HCT116 (cell line): ENCODE measurements at regions not wholly inside any gene's neighbourhood (a gene's known extent, or its start where the extent isn't known, plus 50 kb on each side); places are given as distances from the start of the nearest gene placed in this dataset.

Experiments
- ATAC-seq: fragments of 200-7000 bp; cut with Tn5 transposase; 2 replicates; pipeline ENCODE4 v1.9.1; 2020; ENCODE audit warnings: mild to moderate bottlenecking, moderate library complexity
- BruUV-seq: library from RNA; stranded (reverse); fragments of 400-500 nt; replicated peaks from 2 replicates; lab custom pipeline; 2021; lab: Mats Ljungman, UMichigan
- CTCF ChIA-PET: fragments of 300-600 bp; sonication (Branson Sonifier 250); formaldehyde crosslinking; loops from one replicate; lab custom pipeline; 2021; ENCODE audit warnings: antibody characterized with exemption; lab: Charles Lee
- POLR2A ChIA-PET: fragments of 300-600, 350-600 bp; sonication (Branson Sonifier 250); formaldehyde crosslinking; loops from one replicate; lab custom pipeline; 2021; ENCODE audit warnings: antibody characterized with exemption; lab: Charles Lee
- RAD21 ChIA-PET, 2 experiments: fragments of 300-600 bp; sonication (Branson Sonifier 250); formaldehyde crosslinking; loops; one replicate each; lab custom pipeline; 2023; ENCODE audit warnings: low total read pairs in 2 of 2; ENCODE audit not compliant: uncharacterized antibody in 2 of 2, unreplicated experiment in 2 of 2, low non-redundant PET in 1 of 2; lab: Charles Lee
- DNase-seq: peaks from one replicate; pipeline ENCODE4 v3.0.0-alpha.2; 2010; ENCODE audit warnings: low read depth, low spot score
- H2AFZ ChIP-seq: fragments of 200-600 bp; shearing (Covaris generic), sonication (generic); 2 replicates; pipeline ENCODE4 v1.6.1; 2017; ENCODE audit warnings: low read depth, mixed run types, mixed read lengths, antibody characterized with exemption, low read length; ENCODE audit not compliant: poor library complexity, severe bottlenecking
- H3K27ac ChIP-seq: 2 replicates; pipeline ENCODE4 v1.5.1; 2012; ENCODE audit warnings: low read depth, low read length
- H3K27me3 ChIP-seq: fragments of 200-600 bp; sonication (generic); 2 replicates; pipeline ENCODE4 v1.6.1; 2016; ENCODE audit warnings: mixed run types, low read length, mixed read lengths; ENCODE audit not compliant: insufficient read depth
- H3K36me3 ChIP-seq, 2 experiments: fragments of 200-500 bp in 1 of 2; fragments of 200-600 bp in 1 of 2; sonication (Bioruptor generic) in 1 of 2; sonication (generic) in 1 of 2; 2 replicates each; pipeline versions ENCODE4 v1.5.1 to v1.6.1; 2014 to 2016; ENCODE audit warnings: low read length in 2 of 2, inconsistent platforms in 1 of 2, mixed read lengths in 1 of 2, mixed run types in 1 of 2; ENCODE audit not compliant: insufficient read depth in 2 of 2, control insufficient read depth in 1 of 2
- H3K4me1 ChIP-seq, 2 experiments: fragments of 200-600 bp in 1 of 2; sonication (generic) in 1 of 2; 2 replicates each; pipeline versions ENCODE4 v1.5.1 to v1.6.1; 2012 to 2017; ENCODE audit warnings: low read length in 2 of 2, inconsistent platforms in 1 of 2, mild to moderate bottlenecking in 1 of 2, mixed read lengths in 1 of 2, mixed run types in 1 of 2, moderate library complexity in 1 of 2; ENCODE audit not compliant: insufficient read depth in 2 of 2, control insufficient read depth in 1 of 2
- H3K4me2 ChIP-seq: fragments of 200-600 bp; sonication (generic); 2 replicates; pipeline ENCODE4 v1.6.1; 2017; ENCODE audit warnings: mixed run types, low read length, mixed read lengths
- H3K4me3 ChIP-seq, 2 experiments: fragments of 200-600 bp in 1 of 2; sonication (generic) in 1 of 2; replicated peaks in 1 of 2; 2 replicates each; pipeline ENCODE4 v1.5.1; 2011 to 2016; ENCODE audit warnings: low read length in 2 of 2, control low read depth in 1 of 2, low read depth in 1 of 2, mild to moderate bottlenecking in 1 of 2, mixed read lengths in 1 of 2, mixed run types in 1 of 2
- H3K79me2 ChIP-seq: fragments of 200-600 bp; sonication (generic); 2 replicates; pipeline ENCODE4 v1.6.1; 2017; ENCODE audit warnings: mild to moderate bottlenecking, mixed run types, low read length, moderate library complexity, mixed read lengths; ENCODE audit not compliant: insufficient read depth
- H3K9ac ChIP-seq: fragments of 200-600 bp; sonication (generic); 2 replicates; pipeline ENCODE4 v1.6.1; 2016; ENCODE audit warnings: low read length, mixed read lengths
- H3K9me2 ChIP-seq: fragments of 200-600 bp; sonication (generic), shearing (Covaris generic); 2 replicates; pipeline ENCODE4 v1.6.1; 2017; ENCODE audit warnings: mixed run types, mild to moderate bottlenecking, moderate library complexity; ENCODE audit not compliant: insufficient read depth
- H3K9me3 ChIP-seq, 2 experiments: fragments of 200-500 bp in 1 of 2; fragments of 200-600 bp in 1 of 2; sonication (Bioruptor generic) in 1 of 2; sonication (generic) in 1 of 2; 2 replicates each; pipeline ENCODE4 v1.6.1; 2014 to 2017; ENCODE audit warnings: low read length in 2 of 2, mixed read lengths in 2 of 2, inconsistent platforms in 1 of 2, low read depth in 1 of 2, mild to moderate bottlenecking in 1 of 2, mixed run types in 1 of 2, moderate library complexity in 1 of 2; ENCODE audit not compliant: control insufficient read depth in 1 of 2, insufficient read depth in 1 of 2
- H4K20me1 ChIP-seq: fragments of 200-600 bp; sonication (generic), shearing (Covaris generic); 2 replicates; pipeline ENCODE4 v1.6.1; 2017; ENCODE audit warnings: mixed run types, mild to moderate bottlenecking, moderate library complexity; ENCODE audit not compliant: insufficient read depth
- CBX3 ChIP-seq: IDR thresholded peaks from 2 replicates; pipeline ENCODE4 v1.6.1; 2012; ENCODE audit warnings: low read depth
- CEBPB ChIP-seq: IDR thresholded peaks from 2 replicates; pipeline ENCODE4 v1.6.1; 2012; ENCODE audit warnings: low read depth
- ELF1 ChIP-seq: IDR thresholded peaks from 2 replicates; pipeline ENCODE4 v1.6.1; 2012; ENCODE audit warnings: low read depth, borderline replicate concordance
- EZH2 ChIP-seq: fragments of 200-600 bp; sonication (generic); IDR thresholded peaks from 2 replicates; pipeline ENCODE4 v1.6.1; 2017; ENCODE audit warnings: antibody characterized with exemption, mixed run types
- EZH2phosphoT487 ChIP-seq: fragments of 200-600 bp; IDR thresholded peaks from 2 replicates; pipeline ENCODE4 v1.6.1; 2018; ENCODE audit warnings: antibody characterized with exemption, borderline replicate concordance
- FOSL1 ChIP-seq: IDR thresholded peaks from 2 replicates; pipeline ENCODE4 v1.6.1; 2012; ENCODE audit warnings: low read depth
- JUND ChIP-seq: IDR thresholded peaks from 2 replicates; pipeline ENCODE4 v1.6.1; 2012
- POLR2A ChIP-seq: IDR thresholded peaks from 2 replicates; pipeline ENCODE4 v1.7.0; 2011; ENCODE audit warnings: borderline replicate concordance; ENCODE audit not compliant: insufficient read depth, insufficient read length; ENCODE audit errors: extremely low read depth
- SIN3A ChIP-seq: IDR thresholded peaks from 2 replicates; pipeline ENCODE4 v1.6.1; 2012; ENCODE audit warnings: low read depth
- SP1 ChIP-seq: IDR thresholded peaks from 2 replicates; pipeline ENCODE4 v1.6.1; 2012; ENCODE audit warnings: low read depth
- SRF ChIP-seq: IDR thresholded peaks from 2 replicates; pipeline ENCODE4 v1.6.1; 2012; ENCODE audit warnings: low read depth
- TCF7L2 ChIP-seq: IDR thresholded peaks from 2 replicates; pipeline ENCODE4 v1.7.0; 2011; ENCODE audit warnings: borderline replicate concordance, inconsistent platforms; ENCODE audit not compliant: insufficient read depth, insufficient read length; ENCODE audit errors: extremely low read depth
- YY1 ChIP-seq: IDR thresholded peaks from 2 replicates; pipeline ENCODE4 v1.6.1; 2011; ENCODE audit warnings: low read length, low read depth, moderate library complexity, mild to moderate bottlenecking; ENCODE audit not compliant: insufficient replicate concordance; ENCODE audit errors: extremely low read depth
- ZFX ChIP-seq: fragments of 450-650 bp; IDR thresholded peaks from 2 replicates; pipeline ENCODE4 v1.6.1; 2017
- ZNF274 ChIP-seq: fragments of 200-500 bp; sonication (Bioruptor generic); IDR thresholded peaks from 2 replicates; pipeline ENCODE4 v1.6.1; 2014; ENCODE audit warnings: mild to moderate bottlenecking, low read depth, low read length, inconsistent platforms
- intact Hi-C: fragments of 100-400 bp; cut with micrococcal nuclease; formaldehyde crosslinking; loops from 2 replicates; pipeline ENCODE4 v1.10.0; 2022
- TF ChIP-seq, protein P1 (sequence below): IDR thresholded peaks from 2 replicates; pipeline ENCODE4 v1.6.1; 2011; ENCODE audit warnings: mild to moderate bottlenecking, low read length, moderate library complexity; ENCODE audit not compliant: insufficient replicate concordance; ENCODE audit errors: extremely low read depth
- TF ChIP-seq, protein P2 (sequence below): IDR thresholded peaks from 2 replicates; pipeline ENCODE4 v1.6.1; 2012
- TF ChIP-seq, protein P3 (sequence below): IDR thresholded peaks from 2 replicates; pipeline ENCODE4 v1.6.1; 2012; ENCODE audit warnings: low read depth
- TF ChIP-seq, protein P4 (sequence below), 3 experiments: fragments of 200-600 bp in 1 of 3; sonication (generic) in 1 of 3; IDR thresholded peaks in 2 of 3; conservative IDR thresholded peaks in 1 of 3; 2 replicates each; pipeline ENCODE4 v1.5.1; 2012 to 2017; ENCODE audit warnings: low read depth in 2 of 3, low read length in 2 of 3, antibody characterized with exemption in 1 of 3, borderline replicate concordance in 1 of 3, control low read depth in 1 of 3, mild to moderate bottlenecking in 1 of 3, mixed read lengths in 1 of 3, mixed run types in 1 of 3, moderate library complexity in 1 of 3; ENCODE audit not compliant: insufficient read depth in 1 of 3
- TF ChIP-seq, protein P5 (sequence below): IDR thresholded peaks from 2 replicates; pipeline ENCODE4 v1.6.1; 2012

DNA sequence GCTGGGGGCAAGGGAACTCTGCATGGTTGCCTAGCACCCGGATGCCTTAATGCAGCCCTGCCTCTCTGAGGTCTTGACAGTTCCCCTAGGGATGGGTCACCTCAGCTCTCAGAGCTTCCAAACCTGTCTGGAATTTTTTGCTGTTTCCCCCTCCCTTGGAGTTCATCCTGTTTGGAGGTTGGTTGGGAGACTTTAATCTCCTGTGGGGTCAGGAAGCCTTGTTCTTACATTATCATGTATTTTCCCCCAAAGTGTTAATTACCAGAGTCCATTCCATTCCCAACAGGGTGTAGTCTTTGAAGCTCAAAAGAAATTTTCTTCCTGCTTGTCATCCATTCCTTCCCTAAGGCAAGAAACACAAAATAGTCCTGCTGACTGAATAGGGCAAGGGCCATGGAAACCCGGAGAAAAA is 150.3 kb upstream of the SPRY4 start:
- POLR2A ChIA-PET: interaction anchor here (0.9 kb wide), 1 partner anchor 111 kb away, joined by 5 read pairs; no protein-coding TSS in a partner anchor
- DNase-seq (no peak), ATAC-seq (no peak)
- no peaks in the 10 kb centered on the region for H3K27me3 ChIP-seq
- CTCF ChIA-PET: no interaction called here
- peak overlapping the region; percentile 10; the same call in 1 of the 2 replicates for H3K9ac ChIP-seq
- no peak overlapping the region for H2AFZ ChIP-seq
- H3K9me2 ChIP-seq: no peaks in the 10 kb centered on the region
- no peak overlapping the region for H3K27ac ChIP-seq
- no peaks in the 10 kb centered on the region for H3K36me3 ChIP-seq
- no TSS peak for BruUV-seq
- H3K79me2 ChIP-seq: no peaks in the 10 kb centered on the region
- peak overlapping the region; percentile 43 for H3K4me2 ChIP-seq
- peaks cover 0 to 10% of the 10 kb centered on the region in 2 experiments; a peak in 1 of 4 replicates for H3K9me3 ChIP-seq
- intact Hi-C loops: loop anchor here (10.0 kb wide), 1 partner anchor 110 kb away; no protein-coding TSS in a partner anchor
- H3K4me1 ChIP-seq: peaks cover 28 to 48% of the 10 kb centered on the region in 2 experiments
- no peaks in the 10 kb centered on the region for H4K20me1 ChIP-seq
- no peak for TF ChIP-seq YY1
- TF ChIP-seq, protein P1, sequence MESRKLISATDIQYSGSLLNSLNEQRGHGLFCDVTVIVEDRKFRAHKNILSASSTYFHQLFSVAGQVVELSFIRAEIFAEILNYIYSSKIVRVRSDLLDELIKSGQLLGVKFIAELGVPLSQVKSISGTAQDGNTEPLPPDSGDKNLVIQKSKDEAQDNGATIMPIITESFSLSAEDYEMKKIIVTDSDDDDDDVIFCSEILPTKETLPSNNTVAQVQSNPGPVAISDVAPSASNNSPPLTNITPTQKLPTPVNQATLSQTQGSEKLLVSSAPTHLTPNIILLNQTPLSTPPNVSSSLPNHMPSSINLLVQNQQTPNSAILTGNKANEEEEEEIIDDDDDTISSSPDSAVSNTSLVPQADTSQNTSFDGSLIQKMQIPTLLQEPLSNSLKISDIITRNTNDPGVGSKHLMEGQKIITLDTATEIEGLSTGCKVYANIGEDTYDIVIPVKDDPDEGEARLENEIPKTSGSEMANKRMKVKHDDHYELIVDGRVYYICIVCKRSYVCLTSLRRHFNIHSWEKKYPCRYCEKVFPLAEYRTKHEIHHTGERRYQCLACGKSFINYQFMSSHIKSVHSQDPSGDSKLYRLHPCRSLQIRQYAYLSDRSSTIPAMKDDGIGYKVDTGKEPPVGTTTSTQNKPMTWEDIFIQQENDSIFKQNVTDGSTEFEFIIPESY: no peak
- TF ChIP-seq ZFX: no peak
- TF ChIP-seq EZH2: no peak
- no peak for TF ChIP-seq SIN3A
- TF ChIP-seq, protein P2, sequence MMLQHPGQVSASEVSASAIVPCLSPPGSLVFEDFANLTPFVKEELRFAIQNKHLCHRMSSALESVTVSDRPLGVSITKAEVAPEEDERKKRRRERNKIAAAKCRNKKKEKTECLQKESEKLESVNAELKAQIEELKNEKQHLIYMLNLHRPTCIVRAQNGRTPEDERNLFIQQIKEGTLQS: no peak
- no peak for TF ChIP-seq ELF1
- TF ChIP-seq SRF: no peak
- TF ChIP-seq, protein P3, sequence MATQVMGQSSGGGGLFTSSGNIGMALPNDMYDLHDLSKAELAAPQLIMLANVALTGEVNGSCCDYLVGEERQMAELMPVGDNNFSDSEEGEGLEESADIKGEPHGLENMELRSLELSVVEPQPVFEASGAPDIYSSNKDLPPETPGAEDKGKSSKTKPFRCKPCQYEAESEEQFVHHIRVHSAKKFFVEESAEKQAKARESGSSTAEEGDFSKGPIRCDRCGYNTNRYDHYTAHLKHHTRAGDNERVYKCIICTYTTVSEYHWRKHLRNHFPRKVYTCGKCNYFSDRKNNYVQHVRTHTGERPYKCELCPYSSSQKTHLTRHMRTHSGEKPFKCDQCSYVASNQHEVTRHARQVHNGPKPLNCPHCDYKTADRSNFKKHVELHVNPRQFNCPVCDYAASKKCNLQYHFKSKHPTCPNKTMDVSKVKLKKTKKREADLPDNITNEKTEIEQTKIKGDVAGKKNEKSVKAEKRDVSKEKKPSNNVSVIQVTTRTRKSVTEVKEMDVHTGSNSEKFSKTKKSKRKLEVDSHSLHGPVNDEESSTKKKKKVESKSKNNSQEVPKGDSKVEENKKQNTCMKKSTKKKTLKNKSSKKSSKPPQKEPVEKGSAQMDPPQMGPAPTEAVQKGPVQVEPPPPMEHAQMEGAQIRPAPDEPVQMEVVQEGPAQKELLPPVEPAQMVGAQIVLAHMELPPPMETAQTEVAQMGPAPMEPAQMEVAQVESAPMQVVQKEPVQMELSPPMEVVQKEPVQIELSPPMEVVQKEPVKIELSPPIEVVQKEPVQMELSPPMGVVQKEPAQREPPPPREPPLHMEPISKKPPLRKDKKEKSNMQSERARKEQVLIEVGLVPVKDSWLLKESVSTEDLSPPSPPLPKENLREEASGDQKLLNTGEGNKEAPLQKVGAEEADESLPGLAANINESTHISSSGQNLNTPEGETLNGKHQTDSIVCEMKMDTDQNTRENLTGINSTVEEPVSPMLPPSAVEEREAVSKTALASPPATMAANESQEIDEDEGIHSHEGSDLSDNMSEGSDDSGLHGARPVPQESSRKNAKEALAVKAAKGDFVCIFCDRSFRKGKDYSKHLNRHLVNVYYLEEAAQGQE: no peak
- no peak for TF ChIP-seq CBX3
- no peak for TF ChIP-seq FOSL1
- TF ChIP-seq EZH2phosphoT487: no peak
- TF ChIP-seq TCF7L2: no peak
- no peak for TF ChIP-seq CEBPB
- TF ChIP-seq ZNF274: no peak
- TF ChIP-seq, protein P4, sequence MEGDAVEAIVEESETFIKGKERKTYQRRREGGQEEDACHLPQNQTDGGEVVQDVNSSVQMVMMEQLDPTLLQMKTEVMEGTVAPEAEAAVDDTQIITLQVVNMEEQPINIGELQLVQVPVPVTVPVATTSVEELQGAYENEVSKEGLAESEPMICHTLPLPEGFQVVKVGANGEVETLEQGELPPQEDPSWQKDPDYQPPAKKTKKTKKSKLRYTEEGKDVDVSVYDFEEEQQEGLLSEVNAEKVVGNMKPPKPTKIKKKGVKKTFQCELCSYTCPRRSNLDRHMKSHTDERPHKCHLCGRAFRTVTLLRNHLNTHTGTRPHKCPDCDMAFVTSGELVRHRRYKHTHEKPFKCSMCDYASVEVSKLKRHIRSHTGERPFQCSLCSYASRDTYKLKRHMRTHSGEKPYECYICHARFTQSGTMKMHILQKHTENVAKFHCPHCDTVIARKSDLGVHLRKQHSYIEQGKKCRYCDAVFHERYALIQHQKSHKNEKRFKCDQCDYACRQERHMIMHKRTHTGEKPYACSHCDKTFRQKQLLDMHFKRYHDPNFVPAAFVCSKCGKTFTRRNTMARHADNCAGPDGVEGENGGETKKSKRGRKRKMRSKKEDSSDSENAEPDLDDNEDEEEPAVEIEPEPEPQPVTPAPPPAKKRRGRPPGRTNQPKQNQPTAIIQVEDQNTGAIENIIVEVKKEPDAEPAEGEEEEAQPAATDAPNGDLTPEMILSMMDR (IDR thresholded peaks at IDR 0.05 in 2 of 3, conservative IDR thresholded peaks at IDR 0.05 in 1 of 3; ENCODE audit: borderline replicate concordance in 1 of 3, insufficient read depth in 1 of 3, low read depth in 2 of 3, low read length in 2 of 3): no peak
- TF ChIP-seq, protein P5, sequence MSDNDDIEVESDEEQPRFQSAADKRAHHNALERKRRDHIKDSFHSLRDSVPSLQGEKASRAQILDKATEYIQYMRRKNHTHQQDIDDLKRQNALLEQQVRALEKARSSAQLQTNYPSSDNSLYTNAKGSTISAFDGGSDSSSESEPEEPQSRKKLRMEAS: no peak
- no peak for TF ChIP-seq SP1
- no peak for TF ChIP-seq POLR2A
- no peak for TF ChIP-seq JUND
- no peak overlapping the region for H3K4me3 ChIP-seq
- RAD21 ChIA-PET: no interaction called here
